HG02973 (cell line): ENCODE measurements at regions not wholly inside any gene's neighbourhood (a gene's known extent, or its start where the extent isn't known, plus 50 kb on each side); places are given as distances from the start of the nearest gene placed in this dataset.
"Not testable (repeated sequence)": the region's sequence is repeated elsewhere in the genome, so short reads cannot be mapped to it uniquely, and the experiment has no call there.

Source experiments
- ATAC-seq: cut with Tn5 transposase; IDR thresholded peaks from one replicate; pipeline ENCODE4 v1.9.1; 2021; ENCODE audit warnings: moderate library complexity; ENCODE audit not compliant: unreplicated experiment

DNA sequence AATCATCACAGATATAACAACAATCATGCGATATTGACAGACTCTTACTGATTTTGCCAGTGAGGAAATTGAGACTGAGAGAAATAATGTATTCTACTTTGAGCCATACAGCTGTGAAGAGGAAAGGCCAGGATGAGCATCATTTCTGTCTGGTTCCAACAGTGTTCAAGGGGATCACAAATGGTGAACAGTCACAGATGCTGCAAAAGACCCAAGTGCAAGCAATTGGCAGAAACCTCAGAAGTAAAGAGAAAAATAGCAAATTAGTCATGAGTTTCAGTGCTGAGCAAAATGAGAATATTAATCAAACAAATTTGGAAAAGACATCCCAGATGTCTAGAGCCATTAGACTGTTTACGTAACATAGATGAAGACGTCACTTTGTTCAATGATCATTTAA, 114.1 kb downstream of the RAB38 start:
- ATAC-seq = no peak

- no peak for ATAC-seq
Observed at GRCh38 chr11:88059326-88059725, 115.9 kb downstream of the RAB38 start.

DNA sequence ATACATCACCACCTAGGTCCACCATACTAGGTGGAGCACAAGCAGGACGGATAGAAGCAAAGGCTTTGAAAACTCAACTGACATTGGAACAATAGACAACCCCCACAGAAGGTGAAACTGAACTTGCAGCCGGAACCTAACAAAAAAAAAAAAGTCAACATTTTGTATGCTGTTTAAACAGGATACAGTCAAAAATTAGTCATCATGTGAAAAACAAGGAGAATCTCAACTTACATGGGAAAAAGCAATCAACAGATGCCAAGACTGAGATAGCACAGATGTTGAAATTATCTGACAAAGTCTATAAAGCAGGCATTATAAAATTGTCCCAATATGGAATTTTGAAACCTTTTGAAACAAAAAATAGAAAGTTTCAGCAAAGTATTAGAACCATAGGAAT, 123.8 kb downstream of the RAB38 start:
- no peak for ATAC-seq

DNA sequence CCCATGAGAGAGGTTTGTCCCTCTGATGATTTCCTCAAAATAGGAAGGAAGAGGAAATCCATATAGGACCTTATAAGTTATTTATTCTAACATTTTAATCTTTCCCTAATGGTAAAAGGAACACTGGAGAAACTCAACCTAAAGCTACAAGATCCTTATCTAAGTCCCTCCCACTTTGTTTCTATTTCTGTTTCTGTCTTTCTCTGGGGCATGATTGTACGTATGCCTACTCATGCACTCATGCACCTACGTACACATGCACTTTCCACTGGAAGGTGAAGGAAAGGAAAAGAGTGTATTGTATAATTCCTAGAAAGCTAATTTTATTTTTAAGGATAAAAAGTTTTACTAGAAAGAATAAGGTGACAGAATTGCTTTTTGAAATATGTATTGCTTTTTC, 125.0 kb downstream of the RAB38 start:
- no peak for ATAC-seq

GRCh38 chr11:88045288-88045687, 130.0 kb downstream of the RAB38 start:
- not testable (repeated sequence) for ATAC-seq

- ATAC-seq = not testable (repeated sequence)
Observed at GRCh38 chr11:88044658-88045057, 130.6 kb downstream of the RAB38 start.

DNA sequence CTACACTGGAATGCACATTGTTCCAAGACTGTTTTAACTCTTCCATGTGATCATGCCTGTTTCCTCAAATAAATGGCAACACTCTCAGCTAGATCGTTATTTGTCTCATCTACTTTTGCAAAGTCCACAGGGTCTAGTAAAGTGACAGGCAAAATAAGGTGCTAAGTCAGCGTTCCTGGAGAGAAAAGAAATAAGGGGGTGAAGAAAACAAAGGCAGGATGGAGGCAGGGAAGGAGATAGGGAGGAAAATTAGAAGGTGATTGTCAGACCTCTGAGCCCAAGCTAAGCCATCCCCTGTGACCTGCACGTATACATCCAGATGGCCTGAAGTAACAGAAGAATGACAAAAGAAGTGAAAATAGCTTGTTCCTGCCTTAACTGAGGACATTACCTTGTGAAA, 132.1 kb downstream of the RAB38 start:
- ATAC-seq = no peak

DNA sequence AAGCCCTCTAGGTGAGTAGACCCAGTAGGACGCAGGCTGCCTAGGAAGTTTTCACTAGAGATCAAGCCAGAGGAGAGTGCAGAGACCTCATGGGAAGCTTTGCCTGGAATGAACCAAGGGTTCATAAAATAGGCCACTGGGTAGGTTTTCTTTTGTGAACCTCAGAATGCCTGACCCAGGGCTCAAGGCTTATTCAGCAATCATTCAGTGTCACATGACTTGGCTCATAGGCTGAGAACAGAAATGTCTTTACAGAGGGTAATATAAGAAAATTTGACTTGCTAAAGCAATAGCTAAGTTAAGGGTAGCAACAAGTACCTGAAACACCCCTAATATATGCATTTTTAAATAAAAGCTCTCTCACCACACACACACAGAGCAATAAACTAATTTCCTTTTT, 132.6 kb downstream of the RAB38 start:
- no peak for ATAC-seq

DNA sequence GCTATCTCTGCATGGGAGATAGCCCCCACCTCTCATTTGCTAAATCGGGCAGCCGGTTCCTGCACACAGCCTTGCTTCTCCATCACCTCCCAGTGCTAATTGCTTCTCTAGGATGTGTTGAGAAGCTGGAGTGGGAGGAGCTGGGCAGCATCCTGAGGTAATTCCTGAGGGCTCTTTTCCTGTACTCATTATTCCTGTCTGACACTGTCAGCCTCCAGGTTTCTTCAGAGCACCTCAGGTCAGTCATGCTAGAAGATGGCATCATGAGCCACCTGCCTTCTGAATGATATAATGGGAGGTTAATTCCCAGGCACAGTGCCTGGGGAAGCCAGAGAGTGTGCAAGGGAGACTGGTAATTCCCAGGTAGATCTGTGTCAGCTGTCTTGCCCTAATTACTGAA, 133.0 kb downstream of the RAB38 start:
- ATAC-seq = no peak

GRCh38 chr11:88041679-88042078, 133.6 kb downstream of the RAB38 start:
- ATAC-seq = no peak

DNA sequence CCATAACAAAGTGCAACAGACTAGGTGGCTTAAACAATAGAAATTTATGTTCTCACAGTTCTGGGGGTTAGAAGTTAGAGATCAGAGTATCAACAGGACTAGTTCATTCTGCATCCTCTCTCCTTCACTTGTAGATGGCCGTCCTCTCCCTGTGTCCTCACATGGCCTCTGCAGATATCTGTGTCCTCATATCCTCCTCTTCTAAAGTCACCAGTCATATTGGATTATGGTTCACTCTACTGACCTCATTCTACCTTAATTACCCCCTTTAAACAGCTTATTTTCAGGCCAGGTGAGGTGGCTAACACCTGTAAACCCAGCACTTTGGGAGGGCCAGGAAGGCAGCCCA, 135.1 kb downstream of the RAB38 start:
- ATAC-seq = no peak

- no peak for ATAC-seq
Observed at GRCh38 chr11:88039476-88040147, 135.6 kb downstream of the RAB38 start.

DNA sequence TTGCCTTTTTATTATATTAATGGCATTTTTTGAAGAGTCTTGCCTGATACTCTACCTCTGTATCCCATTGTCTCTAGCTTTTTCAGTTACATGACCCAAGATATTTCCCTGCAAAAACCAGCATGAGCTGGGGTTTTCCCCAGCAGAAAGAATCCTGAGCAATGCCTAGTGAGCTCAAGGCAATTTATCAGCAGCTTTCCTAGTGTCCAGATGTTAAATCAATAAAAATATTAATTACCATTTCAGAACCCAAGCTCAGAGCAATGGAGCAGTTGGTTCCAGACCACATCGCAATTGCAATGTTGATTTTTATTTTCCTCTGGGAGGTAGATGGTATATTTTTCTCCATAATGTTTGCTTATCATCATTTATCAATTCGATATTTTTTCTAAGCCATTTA, 137.2 kb downstream of the RAB38 start:
- ATAC-seq = no peak

DNA sequence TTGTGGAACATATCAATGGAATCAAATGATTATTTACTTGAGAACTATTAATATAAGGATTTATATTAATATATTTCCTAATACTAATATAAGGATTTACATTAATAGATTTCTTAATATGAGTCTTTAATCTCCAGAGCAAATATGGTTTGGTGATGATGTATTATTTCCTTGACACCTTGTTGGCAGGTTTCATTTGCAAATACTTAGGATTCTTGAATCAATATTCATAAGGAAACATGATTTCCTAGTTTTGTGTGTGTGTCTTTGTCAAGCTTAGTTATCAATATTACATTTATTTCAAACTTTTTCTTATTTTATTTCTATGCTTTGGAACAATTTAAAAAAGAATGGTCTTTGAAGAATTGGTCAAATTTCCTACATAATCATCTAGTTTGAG, 138.5 kb downstream of the RAB38 start:
- no peak for ATAC-seq

GRCh38 chr11:88035271-88035670, 140.0 kb downstream of the RAB38 start:
- no peak for ATAC-seq

- ATAC-seq = no peak
Observed at GRCh38 chr11:88017666-88018065, 157.6 kb downstream of the RAB38 start.

GRCh38 chr11:88016392-88017170, 158.7 kb downstream of the RAB38 start:
- peak; percentile 89 for ATAC-seq

DNA sequence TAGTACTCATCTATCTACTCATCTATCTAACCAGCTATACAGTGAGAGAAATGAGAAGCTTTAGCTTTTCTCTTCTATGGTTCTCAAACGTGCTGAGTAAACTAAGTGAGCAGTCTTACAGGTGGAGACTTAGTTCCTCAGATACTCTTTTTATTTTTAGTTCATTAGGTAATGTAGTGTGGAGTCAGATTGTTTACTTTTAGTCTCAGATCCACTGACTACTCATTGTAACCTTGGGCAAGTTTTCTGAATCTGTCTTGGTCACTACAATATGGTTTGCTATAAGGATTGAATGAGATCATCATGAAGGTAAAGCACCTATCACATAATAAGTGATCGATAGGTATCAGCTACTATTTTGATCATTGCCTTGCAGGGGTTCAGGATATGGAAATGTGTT, 160.1 kb downstream of the RAB38 start:
- ATAC-seq = no peak

DNA sequence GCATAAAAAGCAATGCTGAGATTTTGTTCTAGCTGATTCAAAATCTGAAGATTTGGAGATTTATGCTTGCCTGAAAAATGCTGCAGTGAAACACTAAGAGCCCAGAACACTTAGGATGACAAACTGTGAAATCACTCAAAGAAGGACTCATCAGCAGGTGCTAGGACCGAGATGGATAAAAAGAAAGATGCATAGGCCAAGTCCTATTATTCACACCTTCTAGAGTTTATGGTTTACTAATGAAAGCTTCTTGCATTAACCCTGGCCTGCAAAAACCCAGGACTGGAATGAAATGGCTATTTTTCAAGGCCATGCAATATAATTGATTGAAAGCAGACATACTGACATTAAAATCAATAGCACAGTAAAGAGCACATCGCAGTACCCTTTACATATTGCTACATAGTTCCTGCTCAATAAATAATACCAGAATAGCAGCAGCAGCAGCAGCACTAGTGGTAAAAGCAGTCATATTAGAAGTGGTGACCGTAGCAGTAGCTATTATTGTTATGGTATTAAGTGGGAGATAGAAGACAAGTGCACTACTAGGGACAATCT, 161.7 kb downstream of the RAB38 start:
- ATAC-seq = no peak

DNA sequence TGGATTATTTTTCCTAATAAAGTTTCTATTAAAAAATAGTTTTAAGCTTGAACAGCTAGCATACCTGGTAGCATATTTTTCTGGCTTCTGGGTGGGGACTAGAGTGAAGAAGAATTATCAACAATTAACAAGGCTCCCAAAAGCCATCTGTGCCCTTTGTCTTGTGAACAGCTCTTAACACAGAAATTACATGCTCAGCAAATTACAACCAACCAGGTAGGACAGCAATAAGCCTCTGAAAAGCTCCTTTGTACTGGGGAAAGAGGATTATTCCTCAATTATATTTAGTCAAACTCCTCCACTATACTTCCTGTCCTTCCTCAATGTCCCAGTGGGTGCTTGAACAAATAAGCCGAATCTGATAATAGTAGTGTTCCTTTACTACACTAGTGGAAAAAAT, 162.8 kb downstream of the RAB38 start:
- ATAC-seq = no peak

- no peak for ATAC-seq
Observed at GRCh38 chr11:87976009-87976408, 199.2 kb downstream of the RAB38 start.

GRCh38 chr11:87974797-87975196, 200.4 kb downstream of the RAB38 start:
- no peak for ATAC-seq
